T1000 (cell line): ENCODE measurements at regions not wholly inside any gene's neighbourhood (a gene's known extent, or its start where the extent isn't known, plus 50 kb on each side); places are given as distances from the start of the nearest gene placed in this dataset.

Experiments
- DNase-seq: peaks from one replicate; lab custom pipeline; 2025; ENCODE audit warnings: mixed read lengths; lab: John Stamatoyannopoulos, UW

GRCh38 chrX:45747905-45748304 is 547.2 kb upstream of the DIPK2B start:
- DNase-seq: no peak

- no peak for DNase-seq
Observed at GRCh38 chrX:45745479-45745878, 544.8 kb upstream of the DIPK2B start.

- DNase-seq: no peak
Observed at GRCh38 chrX:45743906-45744625, 543.4 kb upstream of the DIPK2B start.

GRCh38 chrX:45743081-45743533 is 542.4 kb upstream of the DIPK2B start:
- DNase-seq: peak; percentile 3

- DNase-seq: no peak
Observed at GRCh38 chrX:45740291-45740690, 539.6 kb upstream of the DIPK2B start.

GRCh38 chrX:45735571-45735970 is 534.9 kb upstream of the DIPK2B start:
- no peak for DNase-seq

GRCh38 chrX:45731448-45731847 is 530.8 kb upstream of the DIPK2B start:
- no peak for DNase-seq

GRCh38 chrX:45727761-45728160 is 527.1 kb upstream of the DIPK2B start:
- no peak for DNase-seq

GRCh38 chrX:45722471-45722870 is 521.8 kb upstream of the DIPK2B start:
- no peak for DNase-seq

- no peak for DNase-seq
Observed at GRCh38 chrX:45719751-45720501, 519.2 kb upstream of the DIPK2B start.

GRCh38 chrX:45718676-45719075 is 518.0 kb upstream of the DIPK2B start:
- DNase-seq: no peak

- DNase-seq: no peak
Observed at GRCh38 chrX:45716750-45717149, 516.1 kb upstream of the DIPK2B start.

- no peak for DNase-seq
Observed at GRCh38 chrX:45715748-45716147, 515.1 kb upstream of the DIPK2B start.

GRCh38 chrX:45714866-45715265 is 514.2 kb upstream of the DIPK2B start:
- DNase-seq: peak; percentile 5

- DNase-seq: no peak
Observed at GRCh38 chrX:45712067-45712466, 511.4 kb upstream of the DIPK2B start.

GRCh38 chrX:45711231-45711630 is 510.6 kb upstream of the DIPK2B start:
- DNase-seq: no peak

GRCh38 chrX:45710081-45710801 is 509.6 kb upstream of the DIPK2B start:
- peak; percentile 7 for DNase-seq

- DNase-seq: no peak
Observed at GRCh38 chrX:45709381-45709780, 508.7 kb upstream of the DIPK2B start.

- no peak for DNase-seq
Observed at GRCh38 chrX:45699158-45699557, 498.5 kb upstream of the DIPK2B start.

GRCh38 chrX:45697591-45697990 is 496.9 kb upstream of the DIPK2B start:
- DNase-seq: no peak

GRCh38 chrX:45696736-45697135 is 496.1 kb upstream of the DIPK2B start:
- DNase-seq: no peak

- DNase-seq: no peak
Observed at GRCh38 chrX:45689971-45690370, 489.3 kb upstream of the DIPK2B start.

- DNase-seq: no peak
Observed at GRCh38 chrX:45683914-45684313, 483.2 kb upstream of the DIPK2B start.
